IMR-90 (cell line): ENCODE measurements at regions not wholly inside any gene's neighbourhood (a gene's known extent, or its start where the extent isn't known, plus 50 kb on each side); places are given as distances from the start of the nearest gene placed in this dataset.

Experiments used
- ATAC-seq: fragments of 200-7000 bp; cut with Tn5 transposase; 2 replicates; pipeline ENCODE4 v1.9.1; 2020; ENCODE audit warnings: low read depth, mild to moderate bottlenecking, moderate library complexity
- BruUV-seq: library from RNA; stranded (reverse); fragments of 400-500 nt; replicated peaks from 2 replicates; lab custom pipeline; 2021; lab: Mats Ljungman, UMichigan
- CTCF ChIA-PET: fragments of 300-600 bp; formaldehyde crosslinking; extraction: SDS; loops from one replicate; lab custom pipeline; 2021; ENCODE audit warnings: antibody characterized with exemption; lab: Yijun Ruan, JAX
- POLR2A ChIA-PET: fragments of 300-600 bp; sonication (Branson Sonifier 250); formaldehyde crosslinking; loops from one replicate; lab custom pipeline; 2022; ENCODE audit warnings: antibody characterized with exemption; ENCODE audit not compliant: unreplicated experiment; lab: Charles Lee
- DNase-seq: peaks from one replicate; pipeline ENCODE4 v3.0.0; 2013
- H2AFZ ChIP-seq: replicated peaks from 2 replicates; pipeline ENCODE3; 2013; ENCODE audit warnings: low read length, mild to moderate bottlenecking; ENCODE audit not compliant: poor library complexity
- H2AK5ac ChIP-seq: 2 replicates; pipeline ENCODE4 v1.6.1; 2013; ENCODE audit warnings: low read depth, low read length, inconsistent platforms
- H2AK9ac ChIP-seq: replicated peaks from 2 replicates; pipeline ENCODE3; 2013; ENCODE audit warnings: mild to moderate bottlenecking, low read depth, low read length, moderate library complexity; ENCODE audit not compliant: poor library complexity
- H2BK120ac ChIP-seq: 2 replicates; pipeline ENCODE4 v1.6.1; 2013; ENCODE audit warnings: low read depth, low read length, inconsistent platforms
- H2BK15ac ChIP-seq: 3 replicates; pipeline ENCODE4 v1.6.1; 2013; ENCODE audit warnings: low read depth, low read length, inconsistent platforms
- H2BK20ac ChIP-seq: 2 replicates; pipeline ENCODE4 v1.6.1; 2013; ENCODE audit warnings: low read depth, mild to moderate bottlenecking, inconsistent platforms, low read length, moderate library complexity
- H2BK5ac ChIP-seq: 2 replicates; pipeline ENCODE4 v1.6.1; 2013; ENCODE audit warnings: mild to moderate bottlenecking, low read depth, low read length, inconsistent platforms; ENCODE audit not compliant: poor library complexity, severe bottlenecking
- H3K14ac ChIP-seq: replicated peaks from 2 replicates; pipeline ENCODE4 v1.6.1; 2013; ENCODE audit warnings: low read depth, low read length, inconsistent platforms
- H3K18ac ChIP-seq: 2 replicates; pipeline ENCODE4 v1.6.1; 2013; ENCODE audit warnings: low read depth, low read length, control low read depth
- H3K23ac ChIP-seq: 2 replicates; pipeline ENCODE4 v1.6.1; 2013; ENCODE audit warnings: low read depth, low read length, inconsistent platforms
- H3K27ac ChIP-seq: 2 replicates; pipeline ENCODE4 v1.5.1; 2013; ENCODE audit warnings: mild to moderate bottlenecking, control low read depth, low read length; ENCODE audit not compliant: insufficient read depth
- H3K27me3 ChIP-seq: 2 replicates; pipeline ENCODE4 v1.6.1; 2013; ENCODE audit warnings: low read length; ENCODE audit not compliant: control insufficient read depth, insufficient read depth
- H3K36me3 ChIP-seq: 2 replicates; pipeline ENCODE4 v1.6.1; 2013; ENCODE audit warnings: low read length, mixed read lengths; ENCODE audit not compliant: control insufficient read depth, insufficient read depth
- H3K4ac ChIP-seq: 2 replicates; pipeline ENCODE4 v1.6.1; 2013; ENCODE audit warnings: low read depth, low read length, inconsistent platforms
- H3K4me1 ChIP-seq: 2 replicates; pipeline ENCODE4 v1.6.1; 2013; ENCODE audit warnings: low read length, mixed read lengths; ENCODE audit not compliant: control insufficient read depth, insufficient read depth
- H3K4me2 ChIP-seq: 2 replicates; pipeline ENCODE4 v1.6.1; 2013; ENCODE audit warnings: low read depth, mild to moderate bottlenecking, control low read depth, low read length, moderate library complexity
- H3K4me3 ChIP-seq: 2 replicates; pipeline ENCODE4 v1.5.1; 2013; ENCODE audit warnings: low read depth, mild to moderate bottlenecking, control low read depth, low read length, moderate library complexity; ENCODE audit not compliant: insufficient read depth
- H3K56ac ChIP-seq: 2 replicates; pipeline ENCODE4 v1.6.1; 2013; ENCODE audit warnings: low read length, inconsistent platforms; ENCODE audit not compliant: insufficient read depth; ENCODE audit errors: extremely low read depth
- H3K79me1 ChIP-seq, 2 experiments: 2 replicates each; pipeline ENCODE4 v1.6.1; 2013; ENCODE audit warnings: low read length in 2 of 2, inconsistent platforms in 1 of 2, low read depth in 1 of 2
- H3K9ac ChIP-seq: 2 replicates; pipeline ENCODE4 v1.6.1; 2013; ENCODE audit warnings: low read depth, low read length, control low read depth
- H3K9me1 ChIP-seq: 2 replicates; pipeline ENCODE4 v1.6.1; 2013; ENCODE audit warnings: low read length, inconsistent platforms; ENCODE audit not compliant: insufficient read depth
- H3K9me3 ChIP-seq: 2 replicates; pipeline ENCODE4 v1.6.1; 2013; ENCODE audit warnings: low read length; ENCODE audit not compliant: control insufficient read depth, insufficient read depth
- H4K20me1 ChIP-seq: 2 replicates; pipeline ENCODE4 v1.6.1; 2013; ENCODE audit warnings: low read length, inconsistent platforms; ENCODE audit not compliant: insufficient read depth
- H4K5ac ChIP-seq: 2 replicates; pipeline ENCODE4 v1.6.1; 2013; ENCODE audit warnings: mild to moderate bottlenecking, low read depth, low read length, control low read depth
- H4K8ac ChIP-seq, 2 experiments: 2 replicates each; pipeline ENCODE4 v1.6.1; 2013; ENCODE audit warnings: low read depth in 2 of 2, low read length in 2 of 2, control low read depth in 1 of 2, inconsistent platforms in 1 of 2
- H4K91ac ChIP-seq: 2 replicates; pipeline ENCODE4 v1.6.1; 2013; ENCODE audit warnings: low read depth, low read length, inconsistent platforms; ENCODE audit not compliant: insufficient read depth
- BHLHE40 ChIP-seq: fragments of 150-350 bp; IDR thresholded peaks from 2 replicates; pipeline ENCODE4 v1.6.1; 2016; ENCODE audit warnings: mild to moderate bottlenecking, low read depth, low read length
- CEBPB ChIP-seq: IDR thresholded peaks from 2 replicates; pipeline ENCODE4 v1.6.1; 2012; ENCODE audit warnings: low read depth, low read length, improper control_type of control experiment
- CHD1 ChIP-seq: IDR thresholded peaks from 2 replicates; pipeline ENCODE4 v1.6.1; 2012; ENCODE audit warnings: low read depth, low read length, improper control_type of control experiment
- CTCF ChIP-seq: conservative IDR thresholded peaks from 2 replicates; pipeline ENCODE4 v1.5.1; 2012; ENCODE audit warnings: mild to moderate bottlenecking, low read depth, low read length, improper control_type of control experiment
- ELK1 ChIP-seq: fragments of 150-350 bp; IDR thresholded peaks from 2 replicates; pipeline ENCODE4 v1.6.1; 2016; ENCODE audit warnings: low read depth, mild to moderate bottlenecking, low read length, moderate library complexity, borderline replicate concordance
- FOS ChIP-seq: fragments of 150-350 bp; IDR thresholded peaks from 2 replicates; pipeline ENCODE4 v1.6.1; 2016; ENCODE audit warnings: low read depth, low read length
- MAZ ChIP-seq: IDR thresholded peaks from 2 replicates; pipeline ENCODE4 v1.6.1; 2012; ENCODE audit warnings: low read depth, mild to moderate bottlenecking, low read length, improper control_type of control experiment, moderate library complexity, borderline replicate concordance
- MXI1 ChIP-seq: IDR thresholded peaks from 2 replicates; pipeline ENCODE4 v1.6.1; 2012; ENCODE audit warnings: low read depth, mild to moderate bottlenecking, low read length, moderate library complexity, borderline replicate concordance
- NFE2L2 ChIP-seq: fragments of 150-350 bp; IDR thresholded peaks from 2 replicates; pipeline ENCODE4 v1.6.1; 2016; ENCODE audit warnings: low read depth, mild to moderate bottlenecking, low read length
- POLR2A ChIP-seq: IDR thresholded peaks from 2 replicates; pipeline ENCODE4 v1.6.1; 2012; ENCODE audit warnings: mild to moderate bottlenecking, low read depth, low read length
- RFX5 ChIP-seq: IDR thresholded peaks from 2 replicates; pipeline ENCODE4 v1.8.0; 2012; ENCODE audit warnings: low read depth, mild to moderate bottlenecking, low read length, moderate library complexity
- SMC3 ChIP-seq: fragments of 150-350 bp; IDR thresholded peaks from 2 replicates; pipeline ENCODE4 v1.6.1; 2016; ENCODE audit warnings: low read depth, mild to moderate bottlenecking, antibody characterized with exemption, low read length, moderate library complexity
- USF2 ChIP-seq: fragments of 150-350 bp; IDR thresholded peaks from 2 replicates; pipeline ENCODE4 v1.6.1; 2017; ENCODE audit warnings: mild to moderate bottlenecking, antibody characterized with exemption, low read length, low read depth
- WGBS, 2 experiments: methylation state at CpG; one replicate each; pipeline versions ENCODE4 v1.1.5 to v1.1.7; 2013; ENCODE audit warnings: missing lambda C conversion rate in 2 of 2; ENCODE audit not compliant: insufficient read length in 1 of 2; ENCODE audit errors: extremely low coverage in 2 of 2; 5-methylcytosine and 5-hydroxymethylcytosine counted together
- dilution Hi-C: fragments of 300-500 bp; cut with HindIII; formaldehyde crosslinking; loops from one replicate; pipeline ENCODE4 v1.14.3; 2018; ENCODE audit warnings: low sequenced_read_pairs; ENCODE audit not compliant: unreplicated experiment
- in situ Hi-C: fragments of 300-500 bp; cut with MboI; formaldehyde crosslinking; loops from 3 replicates; pipeline ENCODE4 v1.14.3; 2019; ENCODE audit warnings: low sequenced_read_pairs, inconsistent platforms, mixed read lengths
- intact Hi-C: fragments of 100-400 bp; cut with micrococcal nuclease; formaldehyde crosslinking; loops from 2 replicates; pipeline ENCODE4 v1.10.0; 2022

GRCh38 chr4:36966756-36967460, 277.6 kb upstream of the NWD2 start:
- Histone ChIP-seq H3K9me1 (no peaks in the 10 kb centered on the region), H3K36me3 (no peaks in the 10 kb centered on the region), H2BK120ac (no peak overlapping the region), H3K4me2 (no peak overlapping the region), H3K9me3 (peaks cover 6% of the 10 kb centered on the region), H2BK15ac (no peak overlapping the region), H3K9ac (no peak overlapping the region), H2BK5ac (no peak overlapping the region), H3K4ac (no peak overlapping the region), H3K27ac (no peak overlapping the region), H3K23ac (no peak overlapping the region), H3K4me1 (no peaks in the 10 kb centered on the region), H3K56ac (no peak overlapping the region), H3K4me3 (no peak overlapping the region), H2AFZ (no peak overlapping the region), H2AK9ac (no peak overlapping the region), H2BK20ac (no peak overlapping the region), H2AK5ac (no peak overlapping the region), H3K14ac (no peak overlapping the region), H4K5ac (no peak overlapping the region), H3K27me3 (no peaks in the 10 kb centered on the region), H4K8ac (no peak overlapping the region), H4K20me1 (no peaks in the 10 kb centered on the region), H4K91ac (no peak overlapping the region), H3K79me1 (no peaks in the 10 kb centered on the region), H3K18ac (no peak overlapping the region)
- dilution Hi-C loops (no loop called here), intact Hi-C loops (no loop called here), in situ Hi-C loops (no loop called here)
- WGBS, 2 experiments = no CpG with 5 or more reads among the region's 2 CpGs
- ChIA-PET POLR2A (no interaction called here), CTCF (no interaction called here)
- no TSS peak for BruUV-seq
- no peak for ATAC-seq
- no peak for TF ChIP-seq NFE2L2
- TF ChIP-seq CHD1 = no peak
- TF ChIP-seq CEBPB = no peak
- TF ChIP-seq CTCF = no peak
- TF ChIP-seq RFX5 = no peak
- TF ChIP-seq MXI1 = no peak
- TF ChIP-seq SMC3 = no peak
- TF ChIP-seq FOS = no peak
- no peak for TF ChIP-seq MAZ
- no peak for TF ChIP-seq ELK1
- no peak for TF ChIP-seq BHLHE40
- no peak for TF ChIP-seq USF2
- TF ChIP-seq POLR2A = no peak
- DNase-seq = no peak
